Hippocampal formation (tissue), 2 donors: ENCODE measurements at regions not wholly inside any gene's neighbourhood (a gene's known extent, or its start where the extent isn't known, plus 50 kb on each side); places are given as distances from the start of the nearest gene placed in this dataset.

Experiments used
- DNase-seq, 2 donors: peaks; one replicate each; lab custom pipeline; 2025; lab: John Stamatoyannopoulos, UW

- no peak for DNase-seq
Observed at GRCh38 chr3:116848248-116848829, 138.8 kb downstream of the TUSC7 start.

- DNase-seq = no peak
Observed at GRCh38 chr3:116849261-116849688, 139.7 kb downstream of the TUSC7 start.

- DNase-seq = no peak
Observed at GRCh38 chr3:116852803-116853202, 143.2 kb downstream of the TUSC7 start.

- no peak for DNase-seq
Observed at GRCh38 chr3:116863270-116863770, 153.7 kb downstream of the TUSC7 start.

- DNase-seq = peak; percentile 30 to 61
Observed at GRCh38 chr3:116863822-116864589, 154.4 kb downstream of the TUSC7 start.

- no peak for DNase-seq
Observed at GRCh38 chr3:116864590-116864927, 155.0 kb downstream of the TUSC7 start.

GRCh38 chr3:116870379-116870778 is 160.8 kb downstream of the TUSC7 start:
- DNase-seq = no peak

GRCh38 chr3:116871905-116872304 is 162.3 kb downstream of the TUSC7 start:
- DNase-seq = no peak

GRCh38 chr3:116872688-116873087 is 163.1 kb downstream of the TUSC7 start:
- no peak for DNase-seq

GRCh38 chr3:116873142-116873541 is 163.6 kb downstream of the TUSC7 start:
- no peak for DNase-seq

- no peak for DNase-seq
Observed at GRCh38 chr3:116877968-116878367, 168.4 kb downstream of the TUSC7 start.

GRCh38 chr3:116886202-116886893 is 176.8 kb downstream of the TUSC7 start:
- no peak for DNase-seq

GRCh38 chr3:116896116-116896515 is 186.5 kb downstream of the TUSC7 start:
- no peak for DNase-seq

GRCh38 chr3:116897382-116897781 is 187.8 kb downstream of the TUSC7 start:
- DNase-seq = no peak

- no peak for DNase-seq
Observed at GRCh38 chr3:116899253-116899652, 189.7 kb downstream of the TUSC7 start.

- no peak for DNase-seq
Observed at GRCh38 chr3:116905334-116905733, 195.8 kb downstream of the TUSC7 start.

GRCh38 chr3:116905794-116906193 is 196.2 kb downstream of the TUSC7 start:
- no peak for DNase-seq

GRCh38 chr3:116912116-116912515 is 202.5 kb downstream of the TUSC7 start:
- DNase-seq = no peak

GRCh38 chr3:116914004-116914403 is 204.4 kb downstream of the TUSC7 start:
- no peak for DNase-seq

GRCh38 chr3:116916836-116917235 is 207.3 kb downstream of the TUSC7 start:
- DNase-seq = no peak

GRCh38 chr3:116920826-116921610 is 211.4 kb downstream of the TUSC7 start:
- DNase-seq = no peak

- no peak for DNase-seq
Observed at GRCh38 chr3:116927918-116928317, 218.3 kb downstream of the TUSC7 start.
